HG03558 (cell line): ENCODE measurements at regions not wholly inside any gene's neighbourhood (a gene's known extent, or its start where the extent isn't known, plus 50 kb on each side); places are given as distances from the start of the nearest gene placed in this dataset.

Experiments
- ATAC-seq: cut with Tn5 transposase; IDR thresholded peaks from one replicate; pipeline ENCODE4 v1.9.1; 2021; ENCODE audit warnings: moderate number of reproducible peaks; ENCODE audit not compliant: unreplicated experiment; ENCODE audit errors: extremely low read depth

GRCh38 chr4:128608006-128608405, 201.5 kb upstream of the JADE1 start:
- ATAC-seq, result no peak

DNA sequence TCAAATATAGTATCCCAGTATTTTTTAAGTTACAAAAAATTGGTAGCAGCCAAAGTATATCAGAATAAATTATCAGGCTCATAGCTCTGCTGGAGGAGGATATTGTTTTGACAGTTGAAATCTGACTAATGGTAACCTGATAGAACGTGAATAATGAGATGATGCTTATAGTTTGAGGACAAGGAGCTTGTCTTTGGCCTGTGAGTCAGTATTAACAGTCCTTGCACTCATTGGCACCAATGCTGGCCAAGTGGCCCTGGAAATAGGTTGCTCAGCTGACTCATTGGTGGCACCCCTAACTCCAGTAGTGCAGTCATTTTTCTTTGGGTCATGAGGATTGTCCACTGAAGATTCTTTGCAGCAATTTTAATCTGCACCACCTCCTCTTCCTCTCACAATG, 203.3 kb upstream of the JADE1 start:
- no peak for ATAC-seq

- no peak for ATAC-seq
Observed at GRCh38 chr4:128604840-128605239, 204.7 kb upstream of the JADE1 start.

GRCh38 chr4:128604204-128604603, 205.3 kb upstream of the JADE1 start:
- no peak for ATAC-seq

DNA sequence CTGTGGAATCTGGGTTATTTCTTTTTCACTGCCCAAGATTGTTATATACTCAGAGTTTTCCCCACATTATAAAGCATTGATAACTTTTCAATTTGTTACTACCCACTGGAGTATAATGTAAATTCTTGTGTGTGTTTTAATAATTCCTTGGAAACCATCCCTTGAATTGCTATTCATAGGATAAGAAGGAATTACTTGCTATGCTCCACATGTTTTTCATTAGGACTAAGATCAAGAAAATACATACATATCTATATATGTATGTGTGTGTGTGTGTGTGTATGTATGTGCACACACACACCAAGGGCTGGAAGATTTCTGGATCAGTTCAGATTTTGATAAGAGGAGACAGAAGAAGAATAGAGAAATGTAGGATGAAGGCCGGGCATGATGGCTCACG, 206.4 kb upstream of the JADE1 start:
- no peak for ATAC-seq

GRCh38 chr4:128601991-128602695, 207.4 kb upstream of the JADE1 start:
- ATAC-seq, result no peak

GRCh38 chr4:128600996-128601871, 208.3 kb upstream of the JADE1 start:
- no peak for ATAC-seq

DNA sequence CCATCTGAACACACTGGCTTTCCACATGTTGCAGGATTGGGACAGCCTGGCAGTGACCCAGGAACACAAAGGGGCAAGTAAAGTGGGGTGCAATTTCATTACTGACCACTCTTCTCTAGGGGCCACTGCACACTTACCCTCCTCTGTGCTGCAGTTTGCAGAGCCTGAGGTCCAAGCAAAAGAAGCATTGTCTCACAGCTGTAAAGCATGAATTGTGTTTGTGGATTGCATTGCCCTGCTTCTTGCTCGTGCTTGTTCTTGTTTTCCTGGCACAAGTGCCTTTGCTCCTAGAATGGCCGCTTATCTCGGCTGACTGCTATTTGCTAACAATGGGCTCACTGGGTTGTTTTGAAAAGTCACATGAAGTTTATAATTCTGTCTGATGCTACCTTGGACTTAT, 209.1 kb upstream of the JADE1 start:
- no peak for ATAC-seq

DNA sequence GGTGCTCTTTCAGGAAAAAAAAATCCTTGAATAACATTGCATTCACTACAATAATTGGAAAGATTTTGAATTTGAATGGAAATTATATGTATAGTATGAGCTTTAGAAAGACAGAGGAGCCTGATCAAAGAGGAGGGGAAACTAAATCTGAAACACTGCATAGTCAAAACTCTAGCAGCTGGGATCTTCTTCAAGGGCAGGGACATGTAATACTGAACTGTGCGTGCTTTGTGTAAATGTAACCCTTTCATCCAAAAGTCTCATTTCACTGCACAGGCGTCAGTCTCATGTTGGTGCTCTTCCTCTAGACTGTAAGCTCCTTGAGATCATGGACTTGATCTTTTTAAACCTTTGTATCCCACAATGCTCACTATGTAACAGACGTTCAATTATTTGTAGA, 212.0 kb upstream of the JADE1 start:
- ATAC-seq, result no peak

GRCh38 chr4:128596853-128597252, 212.6 kb upstream of the JADE1 start:
- no peak for ATAC-seq

DNA sequence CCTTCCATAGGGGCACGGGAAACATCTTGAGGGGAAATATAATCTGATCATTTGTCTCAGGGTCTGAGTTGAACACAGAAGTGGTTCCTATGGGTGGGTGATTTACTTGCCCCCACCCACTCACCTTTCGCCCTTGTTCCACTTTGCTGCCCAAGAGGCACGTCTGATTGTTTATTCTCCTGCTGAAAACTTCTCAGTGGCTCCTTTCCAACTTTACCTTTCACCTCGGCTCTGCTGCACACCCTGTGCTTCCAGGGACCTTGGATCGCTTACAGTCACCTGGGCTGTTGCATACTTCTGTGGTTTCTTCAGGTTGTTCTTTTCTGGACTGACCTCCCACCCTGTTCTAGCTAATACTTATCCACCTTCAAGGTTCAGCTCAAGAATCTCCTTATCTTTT, 213.4 kb upstream of the JADE1 start:
- no peak for ATAC-seq

DNA sequence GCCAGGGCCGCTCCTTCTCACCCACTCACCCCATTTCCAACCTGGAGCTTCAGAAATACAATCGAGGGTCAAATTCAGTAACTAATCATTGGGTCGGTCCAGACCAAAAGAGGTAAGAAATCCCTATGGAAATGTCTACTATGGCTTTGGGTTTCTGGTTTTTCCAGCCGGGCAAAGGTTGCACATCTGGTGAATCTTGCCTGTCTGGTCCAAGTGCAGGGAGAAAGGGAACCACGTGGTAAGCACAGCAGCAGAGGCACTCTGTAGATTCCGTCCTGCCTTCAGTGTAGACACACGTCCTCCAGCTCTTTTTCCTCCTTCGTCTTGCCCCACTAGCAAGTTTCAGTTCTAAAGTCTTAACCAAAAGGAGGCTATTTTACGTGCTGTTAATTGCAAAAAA, 218.0 kb upstream of the JADE1 start:
- no peak for ATAC-seq

DNA sequence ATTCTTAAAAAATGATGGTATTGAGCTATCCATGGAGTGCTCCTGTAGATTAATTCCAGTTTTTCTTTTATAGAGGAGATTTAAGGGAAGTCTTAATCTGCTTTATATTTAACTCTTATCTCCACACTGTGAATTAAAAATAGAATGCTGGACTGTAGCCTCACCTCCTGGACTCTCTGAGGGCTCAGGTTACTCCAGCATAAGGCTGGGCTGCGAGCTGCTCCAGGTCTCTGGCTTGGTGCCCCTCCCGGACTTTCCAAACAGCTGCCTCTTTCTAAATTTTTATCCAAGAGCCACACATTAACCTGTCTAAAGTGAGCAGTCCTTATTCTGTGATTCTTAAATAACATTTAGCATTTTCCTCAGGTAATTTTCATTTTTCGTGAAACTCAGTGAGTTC, 218.7 kb upstream of the JADE1 start:
- ATAC-seq, result no peak

DNA sequence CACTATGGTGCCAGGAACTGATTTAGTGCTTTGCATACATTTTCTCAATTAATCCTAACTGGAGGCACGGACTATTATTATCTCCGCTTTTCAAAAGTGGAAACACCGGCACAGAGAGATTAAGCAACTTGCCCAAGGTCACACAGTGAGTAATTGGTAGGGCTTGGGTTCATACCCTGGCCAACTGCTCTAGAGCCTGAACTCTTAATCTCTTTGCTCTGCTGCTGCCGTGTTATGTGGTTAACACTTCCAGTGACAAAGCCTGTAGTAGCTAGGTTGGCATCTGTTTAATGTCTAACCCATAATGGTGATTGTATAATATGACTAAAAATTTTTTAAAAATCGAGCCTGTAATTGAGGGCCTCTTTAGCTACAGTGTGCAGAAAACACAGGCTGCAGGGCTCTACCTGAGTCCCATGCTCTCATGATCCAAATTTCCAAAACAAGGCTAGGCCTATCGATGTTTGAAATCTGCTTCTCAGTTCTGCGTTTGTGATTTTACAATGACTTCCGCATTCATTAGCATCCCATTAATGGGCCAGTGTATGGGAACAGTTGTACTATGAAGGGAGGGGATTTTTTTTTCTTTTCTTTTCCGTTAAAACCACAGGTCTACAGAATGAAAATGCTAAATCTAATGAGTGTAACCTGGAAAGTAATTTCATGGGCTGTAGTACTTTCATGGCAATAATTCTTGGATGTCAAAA, 219.3 kb upstream of the JADE1 start:
- no peak for ATAC-seq

DNA sequence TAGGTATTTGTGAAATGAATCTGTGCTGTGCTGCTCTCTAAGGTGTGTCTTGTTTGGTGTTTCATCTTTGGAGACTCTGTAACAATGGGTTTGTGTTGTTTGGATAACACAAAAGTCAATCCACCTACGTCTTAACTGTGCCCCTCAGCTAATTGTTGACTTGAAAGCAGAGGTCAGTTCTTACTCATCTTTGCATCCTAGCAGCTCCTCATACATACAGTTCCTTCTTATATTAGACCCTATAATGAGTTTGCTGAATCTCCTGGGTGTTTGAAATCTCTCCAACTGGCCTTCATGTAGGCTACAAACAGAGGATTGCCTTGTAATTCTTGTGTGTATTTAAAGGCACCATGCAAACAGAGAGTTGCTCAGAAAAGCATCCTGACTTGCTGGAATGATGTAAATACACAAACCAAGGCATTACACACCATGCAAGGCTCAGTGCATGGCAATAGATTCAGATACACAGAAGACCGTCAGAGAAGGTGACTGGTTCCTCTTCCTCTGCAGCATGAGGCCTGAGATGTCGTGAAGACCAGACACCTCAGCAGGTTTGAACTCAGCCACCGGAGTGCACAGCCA, 220.0 kb upstream of the JADE1 start:
- ATAC-seq, result no peak

DNA sequence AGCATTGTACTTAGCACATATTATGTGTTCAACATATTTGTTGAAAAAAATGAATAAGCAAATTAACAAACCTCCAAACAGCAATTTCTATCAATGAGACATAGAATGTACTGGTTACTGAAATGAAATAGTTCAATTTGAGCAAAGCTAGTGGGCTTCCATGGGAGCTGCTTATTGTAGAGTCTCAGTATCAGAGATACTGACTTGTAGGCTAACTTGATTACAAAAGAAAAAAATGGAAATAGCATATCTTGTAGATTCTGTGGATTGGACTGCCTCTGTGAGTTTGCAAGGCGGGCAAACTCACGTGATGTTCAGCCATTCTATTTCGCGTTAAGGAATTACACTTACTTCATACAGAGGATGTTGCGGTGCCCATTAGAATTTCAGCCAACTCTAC, 222.1 kb upstream of the JADE1 start:
- ATAC-seq, result no peak

DNA sequence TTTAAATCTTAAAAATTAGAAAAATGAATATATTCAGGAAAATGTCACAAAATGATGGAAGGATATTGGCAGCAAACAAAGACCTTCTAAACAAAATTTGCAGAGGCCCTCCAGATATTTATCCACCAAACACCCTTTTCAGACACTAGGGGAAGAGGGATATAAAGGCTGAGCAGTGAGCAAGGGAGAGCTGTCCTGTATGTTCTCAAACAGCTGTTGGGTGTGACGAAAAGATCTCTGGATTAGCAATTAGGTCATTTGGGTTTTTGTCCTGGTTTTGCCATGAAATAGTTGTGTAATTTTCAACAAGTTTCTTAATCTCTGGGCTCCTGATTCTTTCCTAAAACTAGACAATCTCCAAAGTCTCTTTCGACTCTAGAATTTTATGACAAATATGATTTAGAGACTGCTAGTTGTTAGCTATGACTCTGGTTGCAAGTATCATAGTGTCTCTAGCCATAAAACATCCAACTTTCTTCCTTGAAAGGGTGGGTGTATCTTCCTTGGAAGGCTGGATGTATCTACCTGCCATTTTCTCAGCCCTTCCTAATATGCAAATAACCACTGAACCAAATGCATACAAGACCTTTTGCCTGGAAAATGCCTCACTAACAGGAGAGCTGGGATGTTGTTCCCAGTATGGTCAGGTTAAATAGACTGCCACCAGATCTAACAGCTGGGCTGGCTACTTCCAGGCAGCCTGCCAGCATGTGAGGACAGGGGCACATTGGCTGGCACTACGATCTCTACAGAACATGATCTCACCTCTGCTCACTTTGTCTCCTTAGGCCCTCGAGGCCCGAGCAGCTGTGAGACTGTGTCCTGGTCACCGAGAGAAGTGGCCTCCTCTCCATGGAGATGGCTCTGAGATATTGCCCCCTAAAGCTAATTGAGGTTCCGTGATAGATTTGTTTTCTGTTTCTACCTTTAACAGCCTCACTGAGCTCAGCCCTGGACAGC, 225.5 kb upstream of the JADE1 start:
- ATAC-seq, result no peak

DNA sequence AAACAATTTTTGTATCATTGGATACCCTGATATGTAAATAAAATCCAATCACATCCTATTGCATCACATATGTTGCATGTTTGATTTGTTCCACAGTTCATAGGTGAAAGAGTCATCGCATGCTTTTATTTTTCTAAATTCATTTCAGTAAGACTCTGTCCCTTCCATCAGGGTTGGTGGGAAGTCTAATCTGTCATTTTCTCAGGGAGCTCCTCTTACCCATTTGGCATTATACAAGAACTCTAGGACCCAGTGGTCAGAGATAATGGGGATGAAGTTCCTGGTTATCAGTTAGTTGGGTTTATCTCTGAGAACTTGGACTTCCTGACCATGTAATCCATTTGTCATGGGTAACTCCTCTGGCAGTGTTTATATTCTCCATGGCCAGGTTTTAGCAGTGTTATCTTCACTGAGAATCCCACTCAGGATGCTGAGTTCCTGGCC, 227.1 kb upstream of the JADE1 start:
- no peak for ATAC-seq

DNA sequence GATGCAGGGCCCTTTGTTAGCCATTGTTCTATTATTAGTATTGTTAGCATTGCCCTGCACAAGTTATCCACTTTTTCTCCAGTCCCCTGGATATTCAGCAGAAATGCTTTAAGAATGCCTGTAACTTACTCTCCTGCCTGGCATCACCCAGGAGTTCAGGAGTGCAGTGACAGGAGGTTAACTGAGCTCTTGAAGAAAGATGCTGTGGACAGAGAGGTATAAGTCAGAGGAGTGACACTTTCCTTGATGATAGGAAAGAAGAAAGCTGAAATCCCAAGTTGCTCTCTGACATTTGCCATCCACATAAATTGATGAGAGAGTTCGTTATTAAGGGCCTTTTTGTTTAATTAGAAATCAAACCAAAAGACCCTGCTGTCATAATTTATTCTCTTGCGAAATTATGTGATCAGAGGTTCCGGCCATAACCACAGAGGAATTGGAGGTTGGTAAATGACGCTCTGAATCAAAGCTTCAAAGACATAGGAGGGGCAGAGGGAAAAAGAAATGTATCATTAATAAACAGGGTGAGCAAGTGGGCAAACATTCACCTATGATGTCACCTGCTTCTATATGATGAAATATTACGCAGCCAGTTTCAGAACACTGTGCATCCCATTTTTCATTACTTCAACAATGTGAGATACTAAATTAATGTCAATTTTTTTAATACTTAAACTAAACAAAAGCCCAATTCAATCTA, 230.2 kb upstream of the JADE1 start:
- ATAC-seq, result no peak
